Transverse colon (tissue), 3 donors: ENCODE measurements at regions not wholly inside any gene's neighbourhood (a gene's known extent, or its start where the extent isn't known, plus 50 kb on each side); places are given as distances from the start of the nearest gene placed in this dataset.

Source experiments
- CTCF ChIP-seq, 5 experiments: fragments of 200-600 bp in 3 of 5; fragments of 450-650 bp in 2 of 5; sonication (generic) in 3 of 5; IDR thresholded peaks; 1 replicate in 2 of 5; 2 replicates in 3 of 5; pipeline ENCODE4 v1.5.1; 2016 to 2017; ENCODE audit warnings: antibody characterized with exemption in 5 of 5, inconsistent platforms in 3 of 5, mild to moderate bottlenecking in 2 of 5, moderate library complexity in 1 of 5
- EP300 ChIP-seq: sonication (generic); formaldehyde crosslinking; IDR thresholded peaks from one replicate; pipeline ENCODE4 v1.6.1; 2017; ENCODE audit warnings: antibody characterized with exemption, low read depth

- TF ChIP-seq EP300 (no peak), CTCF (IDR thresholded peaks at IDR 0.05) (no peak)
These were observed 161.1 kb downstream of the OR4M2 start for GRCh38 chr15:22241451-22241850.
